WTC11 (cell line): ENCODE measurements at regions not wholly inside any gene's neighbourhood (a gene's known extent, or its start where the extent isn't known, plus 50 kb on each side); places are given as distances from the start of the nearest gene placed in this dataset.

Experiments
- ATAC-seq: fragments of 200-7000 bp; cut with Tn5 transposase; 2 replicates; pipeline ENCODE4 v1.10.0; 2021; ENCODE audit warnings: mild to moderate bottlenecking, moderate library complexity
- CTCF ChIA-PET: fragments of 300-600 bp; sonication (Branson Sonifier 250); formaldehyde crosslinking; loops from one replicate; lab custom pipeline; 2021; ENCODE audit warnings: antibody characterized with exemption; lab: Charles Lee
- POLR2A ChIA-PET: fragments of 350-600 bp; sonication (Branson Sonifier 250); formaldehyde crosslinking; loops from one replicate; lab custom pipeline; 2021; ENCODE audit warnings: antibody characterized with exemption; lab: Charles Lee
- DNase-seq: peaks from one replicate; pipeline ENCODE4 v3.0.0; 2021; ENCODE audit warnings: low spot score
- H3K27ac Mint-ChIP-seq: 2 replicates; pipeline ENCODE4 v1.8.0; 2021; ENCODE audit warnings: mixed read lengths
- H3K27me3 Mint-ChIP-seq: 2 replicates; pipeline ENCODE4 v1.8.0; 2021; ENCODE audit warnings: low read depth, mild to moderate bottlenecking, moderate library complexity, mixed read lengths
- H3K36me3 Mint-ChIP-seq: 2 replicates; pipeline ENCODE4 v1.8.0; 2021; ENCODE audit warnings: mixed read lengths
- H3K4me1 Mint-ChIP-seq: 2 replicates; pipeline ENCODE4 v1.8.0; 2022; ENCODE audit warnings: mixed read lengths
- H3K4me3 Mint-ChIP-seq: 2 replicates; pipeline ENCODE4 v1.8.0; 2021; ENCODE audit warnings: mild to moderate bottlenecking, moderate library complexity, mixed read lengths
- H3K9me3 Mint-ChIP-seq: 2 replicates; pipeline ENCODE4 v1.8.0; 2021; ENCODE audit warnings: mixed read lengths
- ATF3 ChIP-seq: sonication (generic); formaldehyde crosslinking; conservative IDR thresholded peaks from 2 replicates; pipeline ENCODE4 v1.8.1; 2022; ENCODE audit warnings: mild to moderate bottlenecking, missing genetic modification reagents
- ATF6 ChIP-seq: sonication (generic); formaldehyde crosslinking; IDR thresholded peaks from 2 replicates; pipeline ENCODE4 v1.8.1; 2023; ENCODE audit warnings: mild to moderate bottlenecking, missing genetic modification reagents
- FOXK1 ChIP-seq: sonication (generic); formaldehyde crosslinking; IDR thresholded peaks from 2 replicates; pipeline ENCODE4 v1.8.0; 2022; ENCODE audit warnings: mild to moderate bottlenecking, moderate library complexity, missing genetic modification reagents
- GABPB1 ChIP-seq: sonication (generic); formaldehyde crosslinking; IDR thresholded peaks from 2 replicates; pipeline ENCODE4 v1.8.1; 2023; ENCODE audit warnings: mild to moderate bottlenecking, missing genetic modification reagents
- GRHL2 ChIP-seq: fragments of 250-450 bp; sonication (Bioruptor Pico); IDR thresholded peaks from 2 replicates; pipeline ENCODE4 v1.8.0; 2022; ENCODE audit warnings: mild to moderate bottlenecking, moderate library complexity; ENCODE audit not compliant: insufficient replicate concordance, severe bottlenecking
- IRF2 ChIP-seq: sonication (generic); formaldehyde crosslinking; IDR thresholded peaks from 2 replicates; pipeline ENCODE4 v1.8.0; 2022; ENCODE audit warnings: low read depth, missing genetic modification reagents, borderline replicate concordance
- KAT7 ChIP-seq: sonication (generic); formaldehyde crosslinking; IDR thresholded peaks from 2 replicates; pipeline ENCODE4 v1.8.1; 2023; ENCODE audit warnings: missing genetic modification reagents, mild to moderate bottlenecking, borderline replicate concordance
- NR3C1 ChIP-seq: sonication (generic); formaldehyde crosslinking; conservative IDR thresholded peaks from 2 replicates; pipeline ENCODE4 v1.8.1; 2023; ENCODE audit warnings: low read depth, mild to moderate bottlenecking, missing genetic modification reagents
- SMAD4 ChIP-seq: sonication (generic); formaldehyde crosslinking; IDR thresholded peaks from 2 replicates; pipeline ENCODE4 v1.8.0; 2022; ENCODE audit warnings: mild to moderate bottlenecking, missing genetic modification reagents
- SOX15 ChIP-seq: fragments of 250-450 bp; sonication (Bioruptor Pico); IDR thresholded peaks from 2 replicates; pipeline ENCODE4 v1.9.0; 2021; ENCODE audit warnings: mild to moderate bottlenecking
- TEAD1 ChIP-seq: sonication (generic); formaldehyde crosslinking; IDR thresholded peaks from 2 replicates; pipeline ENCODE4 v1.8.0; 2022; ENCODE audit warnings: mild to moderate bottlenecking, missing genetic modification reagents
- TEAD4 ChIP-seq: sonication (generic); formaldehyde crosslinking; IDR thresholded peaks from 2 replicates; pipeline ENCODE4 v1.8.0; 2022; ENCODE audit warnings: mild to moderate bottlenecking, missing genetic modification reagents
- USF2 ChIP-seq: sonication (generic); formaldehyde crosslinking; IDR thresholded peaks from 2 replicates; pipeline ENCODE4 v1.8.1; 2023; ENCODE audit warnings: mild to moderate bottlenecking, missing genetic modification reagents, moderate library complexity
- ZNF281 ChIP-seq: sonication (generic); formaldehyde crosslinking; IDR thresholded peaks from 2 replicates; pipeline ENCODE4 v1.8.0; 2023; ENCODE audit warnings: mild to moderate bottlenecking, missing genetic modification reagents
- ZNF317 ChIP-seq: sonication (generic); formaldehyde crosslinking; IDR thresholded peaks from 2 replicates; pipeline ENCODE4 v1.8.1; 2023; ENCODE audit warnings: low read depth, mild to moderate bottlenecking, moderate library complexity, missing genetic modification reagents, borderline replicate concordance
- TF ChIP-seq, protein P1 (sequence below): sonication (generic); formaldehyde crosslinking; IDR thresholded peaks from 2 replicates; pipeline ENCODE4 v1.8.1; 2023; ENCODE audit warnings: mild to moderate bottlenecking, missing genetic modification reagents, borderline replicate concordance
- TF ChIP-seq, protein P2 (sequence below): sonication (generic); formaldehyde crosslinking; IDR thresholded peaks from 2 replicates; pipeline ENCODE4 v1.8.0; 2022; ENCODE audit warnings: mild to moderate bottlenecking, missing genetic modification reagents
- TF ChIP-seq, protein P3 (sequence below): fragments of 250-450 bp; sonication (Bioruptor Pico); IDR thresholded peaks from 2 replicates; pipeline ENCODE4 v1.9.0; 2021; ENCODE audit warnings: moderate library complexity, mild to moderate bottlenecking, inconsistent platforms, borderline replicate concordance

GRCh38 chr1:194228427-194228826 lies 1042.0 kb upstream of the B3GALT2 start (continued):
- TF ChIP-seq NR3C1 (CRISPR knock-in tag), result no peak
- TF ChIP-seq SOX15 (CRISPR knock-in tag), result no peak
- TF ChIP-seq IRF2 (CRISPR knock-in tag), result no peak
- no peak for TF ChIP-seq KAT7 (CRISPR knock-in tag)
- TF ChIP-seq ZNF281 (CRISPR knock-in tag), result no peak

- ChIA-PET CTCF (no interaction called here), POLR2A (no interaction called here)
- no peak for ATAC-seq
- no peak overlapping the region for H3K4me3 Mint-ChIP-seq
- DNase-seq, result no peak
- H3K27me3 Mint-ChIP-seq, result no peaks in the 10 kb centered on the region
- H3K36me3 Mint-ChIP-seq, result no peaks in the 10 kb centered on the region
- TF ChIP-seq, protein P1, sequence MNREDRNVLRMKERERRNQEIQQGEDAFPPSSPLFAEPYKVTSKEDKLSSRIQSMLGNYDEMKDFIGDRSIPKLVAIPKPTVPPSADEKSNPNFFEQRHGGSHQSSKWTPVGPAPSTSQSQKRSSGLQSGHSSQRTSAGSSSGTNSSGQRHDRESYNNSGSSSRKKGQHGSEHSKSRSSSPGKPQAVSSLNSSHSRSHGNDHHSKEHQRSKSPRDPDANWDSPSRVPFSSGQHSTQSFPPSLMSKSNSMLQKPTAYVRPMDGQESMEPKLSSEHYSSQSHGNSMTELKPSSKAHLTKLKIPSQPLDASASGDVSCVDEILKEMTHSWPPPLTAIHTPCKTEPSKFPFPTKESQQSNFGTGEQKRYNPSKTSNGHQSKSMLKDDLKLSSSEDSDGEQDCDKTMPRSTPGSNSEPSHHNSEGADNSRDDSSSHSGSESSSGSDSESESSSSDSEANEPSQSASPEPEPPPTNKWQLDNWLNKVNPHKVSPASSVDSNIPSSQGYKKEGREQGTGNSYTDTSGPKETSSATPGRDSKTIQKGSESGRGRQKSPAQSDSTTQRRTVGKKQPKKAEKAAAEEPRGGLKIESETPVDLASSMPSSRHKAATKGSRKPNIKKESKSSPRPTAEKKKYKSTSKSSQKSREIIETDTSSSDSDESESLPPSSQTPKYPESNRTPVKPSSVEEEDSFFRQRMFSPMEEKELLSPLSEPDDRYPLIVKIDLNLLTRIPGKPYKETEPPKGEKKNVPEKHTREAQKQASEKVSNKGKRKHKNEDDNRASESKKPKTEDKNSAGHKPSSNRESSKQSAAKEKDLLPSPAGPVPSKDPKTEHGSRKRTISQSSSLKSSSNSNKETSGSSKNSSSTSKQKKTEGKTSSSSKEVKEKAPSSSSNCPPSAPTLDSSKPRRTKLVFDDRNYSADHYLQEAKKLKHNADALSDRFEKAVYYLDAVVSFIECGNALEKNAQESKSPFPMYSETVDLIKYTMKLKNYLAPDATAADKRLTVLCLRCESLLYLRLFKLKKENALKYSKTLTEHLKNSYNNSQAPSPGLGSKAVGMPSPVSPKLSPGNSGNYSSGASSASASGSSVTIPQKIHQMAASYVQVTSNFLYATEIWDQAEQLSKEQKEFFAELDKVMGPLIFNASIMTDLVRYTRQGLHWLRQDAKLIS (CRISPR knock-in tag), result no peak
- no peak for TF ChIP-seq TEAD1
- no peak for TF ChIP-seq ZNF317 (CRISPR knock-in tag)
- TF ChIP-seq ATF6, result no peak
- TF ChIP-seq ATF3, result no peak
- no peak for TF ChIP-seq TEAD4 (CRISPR knock-in tag)
- TF ChIP-seq, protein P2, sequence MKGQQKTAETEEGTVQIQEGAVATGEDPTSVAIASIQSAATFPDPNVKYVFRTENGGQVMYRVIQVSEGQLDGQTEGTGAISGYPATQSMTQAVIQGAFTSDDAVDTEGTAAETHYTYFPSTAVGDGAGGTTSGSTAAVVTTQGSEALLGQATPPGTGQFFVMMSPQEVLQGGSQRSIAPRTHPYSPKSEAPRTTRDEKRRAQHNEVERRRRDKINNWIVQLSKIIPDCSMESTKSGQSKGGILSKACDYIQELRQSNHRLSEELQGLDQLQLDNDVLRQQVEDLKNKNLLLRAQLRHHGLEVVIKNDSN (CRISPR knock-in tag), result no peak
- TF ChIP-seq NR3C1 (CRISPR knock-in tag), result no peak
- no peak for TF ChIP-seq USF2 (CRISPR knock-in tag)
- no peak for TF ChIP-seq KAT7 (CRISPR knock-in tag)
- no peak overlapping the region for H3K27ac Mint-ChIP-seq
- no peaks in the 10 kb centered on the region for H3K9me3 Mint-ChIP-seq
- H3K4me1 Mint-ChIP-seq, result no peaks in the 10 kb centered on the region
These were observed 1040.7 kb upstream of the B3GALT2 start for GRCh38 chr1:194227161-194227560.

- H3K27me3 Mint-ChIP-seq, result no peaks in the 10 kb centered on the region
- CTCF ChIA-PET, result no interaction called here
- no peak for DNase-seq
- TF ChIP-seq GABPB1 (CRISPR knock-in tag), result no peak
- TF ChIP-seq, protein P3, sequence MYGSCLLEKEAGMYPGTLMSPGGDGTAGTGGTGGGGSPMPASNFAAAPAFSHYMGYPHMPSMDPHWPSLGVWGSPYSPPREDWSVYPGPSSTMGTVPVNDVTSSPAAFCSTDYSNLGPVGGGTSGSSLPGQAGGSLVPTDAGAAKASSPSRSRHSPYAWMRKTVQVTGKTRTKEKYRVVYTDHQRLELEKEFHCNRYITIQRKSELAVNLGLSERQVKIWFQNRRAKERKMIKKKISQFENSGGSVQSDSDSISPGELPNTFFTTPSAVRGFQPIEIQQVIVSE (CRISPR knock-in tag), result no peak
- no peak for TF ChIP-seq NR3C1 (CRISPR knock-in tag)
- TF ChIP-seq SMAD4 (CRISPR knock-in tag), result no peak
- TF ChIP-seq GRHL2 (CRISPR knock-in tag), result no peak
- TF ChIP-seq TEAD1, result no peak
- no peak for TF ChIP-seq FOXK1
- TF ChIP-seq, all 79 proteins: peak for 0
- POLR2A ChIA-PET, result no interaction called here
- ATAC-seq, result no peak
- Mint-ChIP-seq H3K4me1 (no peaks in the 10 kb centered on the region), H3K9me3 (no peaks in the 10 kb centered on the region), H3K4me3 (no peak overlapping the region), H3K36me3 (no peaks in the 10 kb centered on the region), H3K27ac (no peak overlapping the region)
These were observed 1039.4 kb upstream of the B3GALT2 start for GRCh38 chr1:194225821-194226220.
